ENCODE measurements at regions not wholly inside any gene's neighbourhood (a gene's known extent, or its start where the extent isn't known, plus 50 kb on each side); places are given as distances from the start of the nearest gene placed in this dataset.

- Histone ChIP-seq H3K27ac (no peak overlapping the region), H3K9me3 (replicated peaks) (no peaks in the 10 kb centered on the region), H3K36me3 (no peaks in the 10 kb centered on the region), H3K27me3 (replicated peaks) (no peaks in the 10 kb centered on the region), H3K4me3 (no peak overlapping the region), H3K4me1 (replicated peaks) (no peaks in the 10 kb centered on the region)
- DNase-seq (ENCODE audit: low read depth in 1 of 2, low spot score in 2 of 2): no peak
Measured at GRCh38 chr1:57966340-57966739, 542.5 kb upstream of the DAB1 start.

- Histone ChIP-seq H3K4me1 (replicated peaks) (no peaks in the 10 kb centered on the region), H3K36me3 (no peaks in the 10 kb centered on the region), H3K4me3 (no peak overlapping the region), H3K27ac (no peak overlapping the region), H3K9me3 (replicated peaks) (no peaks in the 10 kb centered on the region), H3K27me3 (replicated peaks) (no peaks in the 10 kb centered on the region)
- no peak for DNase-seq (ENCODE audit: low read depth in 1 of 2, low spot score in 2 of 2)
Measured at GRCh38 chr1:57963581-57963980, 539.7 kb upstream of the DAB1 start.

- Histone ChIP-seq H3K27me3 (replicated peaks) (no peaks in the 10 kb centered on the region), H3K4me3 (no peak overlapping the region), H3K9me3 (replicated peaks) (no peaks in the 10 kb centered on the region), H3K27ac (no peak overlapping the region), H3K36me3 (no peaks in the 10 kb centered on the region), H3K4me1 (replicated peaks) (no peaks in the 10 kb centered on the region)
- no peak for DNase-seq (ENCODE audit: low read depth in 1 of 2, low spot score in 2 of 2)
Measured at GRCh38 chr1:57959531-57960241, 535.8 kb upstream of the DAB1 start.

- no peak overlapping the region for H3K27ac ChIP-seq
- H3K27me3 ChIP-seq (replicated peaks): no peaks in the 10 kb centered on the region
- H3K4me3 ChIP-seq: no peak overlapping the region
- H3K36me3 ChIP-seq: no peaks in the 10 kb centered on the region
- H3K9me3 ChIP-seq (replicated peaks): no peaks in the 10 kb centered on the region
- DNase-seq (ENCODE audit: low read depth in 1 of 2, low spot score in 2 of 2): no peak
- H3K4me1 ChIP-seq (replicated peaks): no peaks in the 10 kb centered on the region
Measured at GRCh38 chr1:57957576-57957975, 533.7 kb upstream of the DAB1 start.

- Histone ChIP-seq H3K27ac (no peak overlapping the region), H3K9me3 (replicated peaks) (no peaks in the 10 kb centered on the region), H3K27me3 (replicated peaks) (no peaks in the 10 kb centered on the region), H3K4me3 (no peak overlapping the region), H3K4me1 (replicated peaks) (no peaks in the 10 kb centered on the region), H3K36me3 (no peaks in the 10 kb centered on the region)
- no peak for DNase-seq (ENCODE audit: low read depth in 1 of 2, low spot score in 2 of 2)
Measured at GRCh38 chr1:57951390-57951789, 527.5 kb upstream of the DAB1 start.

GRCh38 chr1:57949168-57949567, 525.3 kb upstream of the DAB1 start:
- H3K36me3 ChIP-seq: no peaks in the 10 kb centered on the region
- DNase-seq (ENCODE audit: low read depth in 1 of 2, low spot score in 2 of 2): no peak
- H3K9me3 ChIP-seq (replicated peaks): no peaks in the 10 kb centered on the region

GRCh38 chr1:57947471-57947870, 523.6 kb upstream of the DAB1 start:
- Histone ChIP-seq H3K36me3 (no peaks in the 10 kb centered on the region), H3K27me3 (replicated peaks) (no peaks in the 10 kb centered on the region), H3K4me3 (no peak overlapping the region), H3K4me1 (replicated peaks) (no peaks in the 10 kb centered on the region), H3K27ac (no peak overlapping the region), H3K9me3 (replicated peaks) (no peaks in the 10 kb centered on the region)
- no peak for DNase-seq (ENCODE audit: low read depth in 1 of 2, low spot score in 2 of 2)

More at GRCh38 chr1:57949168-57949567, 525.3 kb upstream of the DAB1 start:
- H3K4me1 ChIP-seq (replicated peaks): no peaks in the 10 kb centered on the region
- no peak overlapping the region for H3K27ac ChIP-seq
- H3K27me3 ChIP-seq (replicated peaks): no peaks in the 10 kb centered on the region
- H3K4me3 ChIP-seq: no peak overlapping the region

- DNase-seq (ENCODE audit: low read depth in 1 of 2, low spot score in 2 of 2): no peak
- no peaks in the 10 kb centered on the region for H3K9me3 ChIP-seq (replicated peaks)
- H3K4me3 ChIP-seq: no peak overlapping the region
- H3K27ac ChIP-seq: no peak overlapping the region
- H3K27me3 ChIP-seq (replicated peaks): no peaks in the 10 kb centered on the region
- no peaks in the 10 kb centered on the region for H3K36me3 ChIP-seq
- H3K4me1 ChIP-seq (replicated peaks): no peaks in the 10 kb centered on the region
Measured at GRCh38 chr1:57945045-57945444, 521.2 kb upstream of the DAB1 start.

GRCh38 chr1:57943365-57943764, 519.5 kb upstream of the DAB1 start:
- no peaks in the 10 kb centered on the region for H3K9me3 ChIP-seq (replicated peaks)
- DNase-seq (ENCODE audit: low read depth in 1 of 2, low spot score in 2 of 2): no peak
- no peaks in the 10 kb centered on the region for H3K27me3 ChIP-seq (replicated peaks)
- no peak overlapping the region for H3K27ac ChIP-seq
- no peaks in the 10 kb centered on the region for H3K4me1 ChIP-seq (replicated peaks)
- H3K36me3 ChIP-seq: no peaks in the 10 kb centered on the region
- H3K4me3 ChIP-seq: no peak overlapping the region

GRCh38 chr1:57934745-57935144, 510.9 kb upstream of the DAB1 start:
- H3K4me1 ChIP-seq (replicated peaks): no peaks in the 10 kb centered on the region
- no peak overlapping the region for H3K4me3 ChIP-seq
- no peaks in the 10 kb centered on the region for H3K9me3 ChIP-seq (replicated peaks)
- no peak for DNase-seq (ENCODE audit: low read depth in 1 of 2, low spot score in 2 of 2)
- no peaks in the 10 kb centered on the region for H3K27me3 ChIP-seq (replicated peaks)
- no peaks in the 10 kb centered on the region for H3K36me3 ChIP-seq
- H3K27ac ChIP-seq: no peak overlapping the region

- H3K4me1 ChIP-seq (replicated peaks): no peaks in the 10 kb centered on the region
Measured at GRCh38 chr1:57927003-57927402, 503.1 kb upstream of the DAB1 start.

GRCh38 chr1:57926025-57926552, 502.2 kb upstream of the DAB1 start:
- Histone ChIP-seq H3K36me3 (no peaks in the 10 kb centered on the region), H3K27me3 (replicated peaks) (no peaks in the 10 kb centered on the region), H3K27ac (no peak overlapping the region), H3K9me3 (replicated peaks) (no peaks in the 10 kb centered on the region), H3K4me3 (no peak overlapping the region), H3K4me1 (replicated peaks) (no peaks in the 10 kb centered on the region)
- no peak for DNase-seq (ENCODE audit: low read depth in 1 of 2, low spot score in 2 of 2)

More at GRCh38 chr1:57927003-57927402, 503.1 kb upstream of the DAB1 start:
- Histone ChIP-seq H3K36me3 (no peaks in the 10 kb centered on the region), H3K9me3 (replicated peaks) (no peaks in the 10 kb centered on the region), H3K4me3 (no peak overlapping the region), H3K27me3 (replicated peaks) (no peaks in the 10 kb centered on the region), H3K27ac (no peak overlapping the region)
- DNase-seq (ENCODE audit: low read depth in 1 of 2, low spot score in 2 of 2): no peak

- H3K36me3 ChIP-seq: no peaks in the 10 kb centered on the region
- no peak overlapping the region for H3K27ac ChIP-seq
- H3K4me1 ChIP-seq (replicated peaks): no peaks in the 10 kb centered on the region
- no peaks in the 10 kb centered on the region for H3K27me3 ChIP-seq (replicated peaks)
- no peak overlapping the region for H3K4me3 ChIP-seq
- no peak for DNase-seq (ENCODE audit: low read depth in 1 of 2, low spot score in 2 of 2)
- H3K9me3 ChIP-seq (replicated peaks): no peaks in the 10 kb centered on the region
Measured at GRCh38 chr1:57925226-57925625, 501.4 kb upstream of the DAB1 start.

GRCh38 chr1:57922130-57922529, 498.3 kb upstream of the DAB1 start:
- DNase-seq (ENCODE audit: low read depth in 1 of 2, low spot score in 2 of 2): no peak
- H3K4me1 ChIP-seq (replicated peaks): no peaks in the 10 kb centered on the region
- no peaks in the 10 kb centered on the region for H3K9me3 ChIP-seq (replicated peaks)
- H3K27me3 ChIP-seq (replicated peaks): no peaks in the 10 kb centered on the region
- no peak overlapping the region for H3K4me3 ChIP-seq
- no peak overlapping the region for H3K27ac ChIP-seq
- no peaks in the 10 kb centered on the region for H3K36me3 ChIP-seq

- Histone ChIP-seq H3K36me3 (no peaks in the 10 kb centered on the region), H3K9me3 (replicated peaks) (no peaks in the 10 kb centered on the region), H3K4me1 (replicated peaks) (no peaks in the 10 kb centered on the region), H3K4me3 (no peak overlapping the region), H3K27me3 (replicated peaks) (no peaks in the 10 kb centered on the region), H3K27ac (no peak overlapping the region)
- no peak for DNase-seq (ENCODE audit: low read depth in 1 of 2, low spot score in 2 of 2)
Measured at GRCh38 chr1:57916041-57916440, 492.2 kb upstream of the DAB1 start.

All from SJSA1 (cell line).